ENCODE measurements at regions not wholly inside any gene's neighbourhood (a gene's known extent, or its start where the extent isn't known, plus 50 kb on each side); places are given as distances from the start of the nearest gene placed in this dataset.
"Not testable (repeated sequence)": the region's sequence is repeated elsewhere in the genome, so short reads cannot be mapped to it uniquely, and the experiment has no call there.

DNA sequence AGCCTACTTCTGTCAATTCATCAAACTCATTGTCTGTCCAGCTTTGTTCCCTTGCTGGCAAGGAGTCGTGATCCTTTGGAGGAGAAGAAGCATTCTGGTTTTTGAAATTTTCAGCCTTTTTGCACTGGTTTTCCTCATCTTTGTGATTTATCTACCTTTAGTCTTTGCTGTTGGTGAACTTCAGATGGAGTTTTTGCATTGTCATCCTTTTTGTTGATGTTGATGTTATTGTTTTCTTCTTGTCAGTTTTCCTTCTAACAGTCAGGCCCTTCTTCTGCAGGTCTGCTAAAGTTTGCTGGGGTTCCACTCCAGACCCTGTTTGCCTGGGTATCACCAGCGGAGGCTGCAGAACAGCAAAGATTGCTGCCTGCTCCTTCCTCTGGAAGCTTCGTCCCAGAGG is 52.2 kb upstream of the KCNAB1 start:
- TF ChIP-seq, protein P1, sequence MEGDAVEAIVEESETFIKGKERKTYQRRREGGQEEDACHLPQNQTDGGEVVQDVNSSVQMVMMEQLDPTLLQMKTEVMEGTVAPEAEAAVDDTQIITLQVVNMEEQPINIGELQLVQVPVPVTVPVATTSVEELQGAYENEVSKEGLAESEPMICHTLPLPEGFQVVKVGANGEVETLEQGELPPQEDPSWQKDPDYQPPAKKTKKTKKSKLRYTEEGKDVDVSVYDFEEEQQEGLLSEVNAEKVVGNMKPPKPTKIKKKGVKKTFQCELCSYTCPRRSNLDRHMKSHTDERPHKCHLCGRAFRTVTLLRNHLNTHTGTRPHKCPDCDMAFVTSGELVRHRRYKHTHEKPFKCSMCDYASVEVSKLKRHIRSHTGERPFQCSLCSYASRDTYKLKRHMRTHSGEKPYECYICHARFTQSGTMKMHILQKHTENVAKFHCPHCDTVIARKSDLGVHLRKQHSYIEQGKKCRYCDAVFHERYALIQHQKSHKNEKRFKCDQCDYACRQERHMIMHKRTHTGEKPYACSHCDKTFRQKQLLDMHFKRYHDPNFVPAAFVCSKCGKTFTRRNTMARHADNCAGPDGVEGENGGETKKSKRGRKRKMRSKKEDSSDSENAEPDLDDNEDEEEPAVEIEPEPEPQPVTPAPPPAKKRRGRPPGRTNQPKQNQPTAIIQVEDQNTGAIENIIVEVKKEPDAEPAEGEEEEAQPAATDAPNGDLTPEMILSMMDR (IDR thresholded peaks at IDR 0.05) = not testable (repeated sequence)
- TF ChIP-seq POLR2A (IDR thresholded peaks at IDR 0.05) = not testable (repeated sequence)

Data from esophagus squamous epithelium (tissue), 4 donors.